ENCODE measurements at regions not wholly inside any gene's neighbourhood (a gene's known extent, or its start where the extent isn't known, plus 50 kb on each side); places are given as distances from the start of the nearest gene placed in this dataset.
"Not testable (repeated sequence)": the region's sequence is repeated elsewhere in the genome, so short reads cannot be mapped to it uniquely, and the experiment has no call there.

DNA sequence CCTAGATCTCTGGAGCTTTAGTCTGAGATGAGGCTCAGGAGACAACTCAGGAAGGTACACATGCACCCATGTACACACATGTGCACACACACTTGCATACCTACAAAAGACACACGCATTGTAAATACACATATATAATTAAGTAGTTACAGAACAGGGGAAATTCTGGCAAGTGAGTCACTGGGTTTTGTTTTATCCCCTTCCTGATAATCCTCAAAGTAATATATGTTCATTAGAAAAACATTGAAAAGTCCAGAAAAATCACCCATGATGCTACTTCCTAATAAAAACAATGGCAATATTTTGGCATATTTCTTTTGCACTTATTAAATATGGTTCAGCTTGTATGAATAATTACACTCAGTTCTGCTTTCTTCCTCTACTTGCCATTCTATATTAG lies 115.3 kb upstream of the ECI2 start:
- Mint-ChIP-seq H3K27me3 (ENCODE audit: low read depth in 2 of 2) (peaks cover 7 to 26% of the 10 kb centered on the region in 2 donors), H3K36me3 (no peaks in the 10 kb centered on the region), H3K27ac (no peak overlapping the region), H3K4me3 (no peak overlapping the region), H3K4me1 (no peaks in the 10 kb centered on the region), H3K9me3 (no peaks in the 10 kb centered on the region)
- no CpG with 5 or more reads among the region's 1 CpG for WGBS (ENCODE audit: insufficient coverage)
- TF ChIP-seq, protein P1, sequence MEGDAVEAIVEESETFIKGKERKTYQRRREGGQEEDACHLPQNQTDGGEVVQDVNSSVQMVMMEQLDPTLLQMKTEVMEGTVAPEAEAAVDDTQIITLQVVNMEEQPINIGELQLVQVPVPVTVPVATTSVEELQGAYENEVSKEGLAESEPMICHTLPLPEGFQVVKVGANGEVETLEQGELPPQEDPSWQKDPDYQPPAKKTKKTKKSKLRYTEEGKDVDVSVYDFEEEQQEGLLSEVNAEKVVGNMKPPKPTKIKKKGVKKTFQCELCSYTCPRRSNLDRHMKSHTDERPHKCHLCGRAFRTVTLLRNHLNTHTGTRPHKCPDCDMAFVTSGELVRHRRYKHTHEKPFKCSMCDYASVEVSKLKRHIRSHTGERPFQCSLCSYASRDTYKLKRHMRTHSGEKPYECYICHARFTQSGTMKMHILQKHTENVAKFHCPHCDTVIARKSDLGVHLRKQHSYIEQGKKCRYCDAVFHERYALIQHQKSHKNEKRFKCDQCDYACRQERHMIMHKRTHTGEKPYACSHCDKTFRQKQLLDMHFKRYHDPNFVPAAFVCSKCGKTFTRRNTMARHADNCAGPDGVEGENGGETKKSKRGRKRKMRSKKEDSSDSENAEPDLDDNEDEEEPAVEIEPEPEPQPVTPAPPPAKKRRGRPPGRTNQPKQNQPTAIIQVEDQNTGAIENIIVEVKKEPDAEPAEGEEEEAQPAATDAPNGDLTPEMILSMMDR (IDR thresholded peaks at IDR 0.05): no peak
- intact Hi-C loops (cut with micrococcal nuclease): no loop called here
- no peak for ATAC-seq
- H3K4me3 ChIP-seq (ENCODE audit: low read length): no peak overlapping the region
- H3K27me3 ChIP-seq (ENCODE audit: control insufficient read depth, insufficient read depth, low read length): no peaks in the 10 kb centered on the region
- H3K27ac ChIP-seq (ENCODE audit: low read length): no peak overlapping the region
- no peaks in the 10 kb centered on the region for H3K4me1 ChIP-seq (ENCODE audit: control insufficient read depth, insufficient read depth, low read length)
- H3K9me3 ChIP-seq (ENCODE audit: control insufficient read depth, insufficient read depth, low read length): no peaks in the 10 kb centered on the region
- no peak for DNase-seq
- no peaks in the 10 kb centered on the region for H3K36me3 ChIP-seq (ENCODE audit: control insufficient read depth, insufficient read depth, low read length)

DNA sequence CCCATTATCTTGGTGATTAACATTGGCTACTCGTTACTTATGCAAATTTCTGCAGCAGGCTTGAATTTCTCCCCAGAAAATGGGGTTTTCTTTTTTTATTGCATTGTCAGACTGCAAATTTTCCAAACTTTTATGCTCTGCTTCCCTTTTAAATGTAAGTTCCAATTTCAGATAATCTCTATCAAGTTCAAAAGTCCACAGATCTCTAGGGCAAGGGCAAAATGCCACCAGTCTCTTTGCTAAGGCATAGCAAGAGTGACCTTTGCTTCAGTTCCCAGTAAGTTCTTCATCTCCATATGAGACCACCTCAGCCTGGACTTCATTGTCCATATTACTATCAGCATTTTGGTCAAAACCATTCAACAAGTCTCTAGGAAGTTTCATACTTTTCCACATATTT lies 108.5 kb upstream of the ECI2 start:
- H3K4me3 ChIP-seq (ENCODE audit: low read length): not testable (repeated sequence)

DNA sequence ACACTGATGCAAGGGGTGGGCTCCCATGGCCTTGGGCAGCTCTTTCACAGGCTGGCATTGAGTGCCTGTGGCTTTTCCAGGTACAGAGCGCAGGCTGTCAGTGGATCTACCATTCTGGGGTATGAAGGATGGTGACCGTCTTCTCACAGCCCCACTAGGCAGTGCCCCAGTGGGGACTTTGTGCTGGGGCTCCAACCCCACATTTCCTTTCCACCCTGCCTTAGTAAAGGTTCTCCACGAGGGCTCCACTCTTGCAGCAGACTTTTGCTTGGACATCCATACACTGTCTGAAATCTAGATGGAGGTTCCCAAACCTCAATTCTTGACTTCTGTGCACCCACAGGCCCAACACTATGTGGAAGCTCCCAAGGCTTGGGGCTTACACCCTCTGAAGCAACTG lies 107.9 kb upstream of the ECI2 start:
- no peaks in the 10 kb centered on the region for H3K36me3 ChIP-seq (ENCODE audit: control insufficient read depth, insufficient read depth, low read length)
- intact Hi-C loops (cut with micrococcal nuclease): no loop called here
- H3K27me3 ChIP-seq (ENCODE audit: control insufficient read depth, insufficient read depth, low read length): no peaks in the 10 kb centered on the region
- Mint-ChIP-seq H3K27me3 (ENCODE audit: low read depth in 2 of 2) (peaks cover 4 to 9% of the 10 kb centered on the region in 2 donors), H3K9me3 (no peaks in the 10 kb centered on the region), H3K36me3 (no peaks in the 10 kb centered on the region), H3K27ac (no peak overlapping the region), H3K4me3 (no peak overlapping the region), H3K4me1 (no peaks in the 10 kb centered on the region)
- H3K9me3 ChIP-seq (ENCODE audit: control insufficient read depth, insufficient read depth, low read length): peaks cover 4% of the 10 kb centered on the region
- H3K4me1 ChIP-seq (ENCODE audit: control insufficient read depth, insufficient read depth, low read length): no peaks in the 10 kb centered on the region
- no peak for ATAC-seq
- 92% methylated on average over 3 of the region's 3 CpGs for WGBS (ENCODE audit: insufficient coverage)
- H3K27ac ChIP-seq (ENCODE audit: low read length): no peak overlapping the region
- TF ChIP-seq, protein P1 (IDR thresholded peaks at IDR 0.05): no peak
- no peak overlapping the region for H3K4me3 ChIP-seq (ENCODE audit: low read length)
- no peak for DNase-seq

More for the DNA sequence above, 108.5 kb upstream of the ECI2 start:
- H3K27ac ChIP-seq (ENCODE audit: low read length); H3K4me1 Mint-ChIP-seq; intact Hi-C loops (cut with micrococcal nuclease); H3K4me3 Mint-ChIP-seq; H3K27me3 ChIP-seq (ENCODE audit: control insufficient read depth, insufficient read depth, low read length); H3K4me1 ChIP-seq (ENCODE audit: control insufficient read depth, insufficient read depth, low read length); ATAC-seq; DNase-seq; H3K9me3 ChIP-seq (ENCODE audit: control insufficient read depth, insufficient read depth, low read length); H3K27ac Mint-ChIP-seq; H3K36me3 ChIP-seq (ENCODE audit: control insufficient read depth, insufficient read depth, low read length); H3K36me3 Mint-ChIP-seq; H3K9me3 Mint-ChIP-seq: not testable (repeated sequence)
- H3K27me3 Mint-ChIP-seq (ENCODE audit: low read depth in 2 of 2): peaks cover 4 to 14% of the 10 kb centered on the region in 2 donors
- 87% methylated on average over 1 of the region's 1 CpG for WGBS (ENCODE audit: insufficient coverage)

DNA sequence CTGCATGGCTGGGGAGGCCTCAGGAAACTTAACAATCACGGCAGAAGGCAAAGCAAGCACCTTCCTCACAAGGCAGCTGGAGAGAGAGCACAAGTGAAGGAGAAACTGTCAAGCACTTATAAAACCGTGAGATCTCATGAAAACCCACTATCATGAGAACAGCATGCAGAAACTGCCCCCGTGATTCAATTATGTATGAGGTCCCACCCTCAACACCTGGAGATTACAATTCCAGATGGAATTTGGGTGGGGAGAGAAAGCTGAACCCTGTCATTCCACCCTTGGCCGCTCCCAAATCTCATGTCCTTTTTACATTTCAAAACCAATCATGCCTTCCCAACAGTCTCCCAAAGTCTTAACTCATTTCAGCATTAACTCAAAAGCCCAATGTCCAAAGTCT lies 107.2 kb upstream of the ECI2 start:
- 78% methylated on average over 2 of the region's 4 CpGs for WGBS (ENCODE audit: insufficient coverage)
- Mint-ChIP-seq H3K4me3 (no peak overlapping the region), H3K4me1 (no peaks in the 10 kb centered on the region), H3K27me3 (ENCODE audit: low read depth in 2 of 2) (peaks cover 4 to 9% of the 10 kb centered on the region in 2 donors), H3K9me3 (no peaks in the 10 kb centered on the region), H3K27ac (no peak overlapping the region), H3K36me3 (no peaks in the 10 kb centered on the region)
- intact Hi-C loops (cut with micrococcal nuclease): no loop called here
- Histone ChIP-seq H3K4me3 (ENCODE audit: low read length) (no peak overlapping the region), H3K4me1 (ENCODE audit: control insufficient read depth, insufficient read depth, low read length) (no peaks in the 10 kb centered on the region), H3K9me3 (ENCODE audit: control insufficient read depth, insufficient read depth, low read length) (peaks cover 4% of the 10 kb centered on the region), H3K36me3 (ENCODE audit: control insufficient read depth, insufficient read depth, low read length) (no peaks in the 10 kb centered on the region), H3K27me3 (ENCODE audit: control insufficient read depth, insufficient read depth, low read length) (no peaks in the 10 kb centered on the region), H3K27ac (ENCODE audit: low read length) (no peak overlapping the region)
- TF ChIP-seq, protein P1 (IDR thresholded peaks at IDR 0.05): no peak
- no peak for DNase-seq
- no peak for ATAC-seq
